ENCODE measurements at regions not wholly inside any gene's neighbourhood (a gene's known extent, or its start where the extent isn't known, plus 50 kb on each side); places are given as distances from the start of the nearest gene placed in this dataset.
"Not testable (repeated sequence)": the region's sequence is repeated elsewhere in the genome, so short reads cannot be mapped to it uniquely, and the experiment has no call there.

GRCh38 chr15:31650055-31650701, 323.5 kb downstream of the KLF13 start:
- TF ChIP-seq REST (tag by site-specific recombination; IDR thresholded peaks at IDR 0.05); CTCF (tag by site-specific recombination; IDR thresholded peaks at IDR 0.05); ZNF274 (IDR thresholded peaks at IDR 0.05; ENCODE audit: low read length); ZNF274 (tag by site-specific recombination; IDR thresholded peaks at IDR 0.05; ENCODE audit: borderline replicate concordance); ZNF169 (tag by site-specific recombination; IDR thresholded peaks at IDR 0.05); ZNF830 (tag by site-specific recombination; IDR thresholded peaks at IDR 0.05; ENCODE audit: low read depth): not testable (repeated sequence)

Data from HEK293 (cell line).